ENCODE measurements at regions not wholly inside any gene's neighbourhood (a gene's known extent, or its start where the extent isn't known, plus 50 kb on each side); places are given as distances from the start of the nearest gene placed in this dataset.

- Mint-ChIP-seq H3K27me3 (no peaks in the 10 kb centered on the region), H3K4me1 (no peaks in the 10 kb centered on the region), H3K9me3 (ENCODE audit: insufficient read depth) (no peaks in the 10 kb centered on the region), H3K27ac (no peak overlapping the region), H3K4me3 (no peak overlapping the region)
- WGBS (ENCODE audit: insufficient coverage): no CpG with 5 or more reads among the region's 2 CpGs
- DNase-seq (no peak), ATAC-seq (ENCODE audit: low read depth) (no peak)
- H3K27me3 ChIP-seq (replicated peaks in 1 of 4; ENCODE audit: control extremely low read depth in 1 of 4, control insufficient read depth in 3 of 4, insufficient read depth in 4 of 4, low read length in 3 of 4): no peaks in the 10 kb centered on the region
- no peaks in the 10 kb centered on the region for H4K20me1 ChIP-seq (ENCODE audit: control insufficient read depth, insufficient read depth, low read length, poor library complexity, severe bottlenecking)
- H3K4me1 ChIP-seq (ENCODE audit: control insufficient read depth in 2 of 2, insufficient read depth in 2 of 2, low read length in 2 of 2): no peaks in the 10 kb centered on the region
- no peak overlapping the region for H2AFZ ChIP-seq (ENCODE audit: insufficient read depth, low read depth, low read length, poor library complexity, severe bottlenecking)
- ChIA-PET POLR2A (no interaction called here), CTCF (no interaction called here)
- no peaks in the 10 kb centered on the region for H3K79me2 ChIP-seq (ENCODE audit: control insufficient read depth, insufficient read depth, low read length)
- H3K27ac ChIP-seq (ENCODE audit: low read length in 2 of 2): no peak overlapping the region
- H3K36me3 ChIP-seq (replicated peaks in 1 of 2; ENCODE audit: control extremely low read depth in 1 of 2, control insufficient read depth in 1 of 2, extremely low read depth in 1 of 2, insufficient read depth in 2 of 2, low read length in 1 of 2): no peaks in the 10 kb centered on the region
- no peak overlapping the region for H3K4me2 ChIP-seq (replicated peaks; ENCODE audit: low read depth, low read length, poor library complexity, severe bottlenecking)
- intact Hi-C loops (cut with micrococcal nuclease): no loop called here
- TF ChIP-seq CTCF (IDR thresholded peaks at IDR 0.05): no peak
- no peak for TF ChIP-seq EZH2 (IDR thresholded peaks at IDR 0.05; ENCODE audit: borderline replicate concordance, insufficient read depth, low read depth, low read length, poor library complexity, severe bottlenecking)
- peaks cover 0 to 1% (median 0%) of the 10 kb centered on the region in 3 donors for H3K9me3 ChIP-seq (ENCODE audit: control extremely low read depth in 1 of 3, control insufficient read depth in 2 of 3, insufficient read depth in 1 of 3, low read length in 2 of 3)
- H3K9ac ChIP-seq (ENCODE audit: low read length): no peak overlapping the region
- H3K4me3 ChIP-seq (ENCODE audit: control extremely low read depth in 1 of 5, extremely low read depth in 1 of 5, insufficient read depth in 1 of 5, low read depth in 2 of 5, low read length in 4 of 5): no peak overlapping the region
Observed at GRCh38 chr3:90041995-90042394, 934.6 kb downstream of the EPHA3 start.

GRCh38 chr3:90043287-90043686 lies 935.9 kb downstream of the EPHA3 start:
- Mint-ChIP-seq H3K27me3 (no peaks in the 10 kb centered on the region), H3K4me3 (no peak overlapping the region), H3K9me3 (ENCODE audit: insufficient read depth) (no peaks in the 10 kb centered on the region), H3K4me1 (no peaks in the 10 kb centered on the region), H3K27ac (no peak overlapping the region)
- Histone ChIP-seq H3K9me3 (ENCODE audit: control extremely low read depth in 1 of 3, control insufficient read depth in 2 of 3, insufficient read depth in 1 of 3, low read length in 2 of 3) (peaks cover 0 to 1% (median 0%) of the 10 kb centered on the region in 3 donors), H3K36me3 (replicated peaks in 1 of 2; ENCODE audit: control extremely low read depth in 1 of 2, control insufficient read depth in 1 of 2, extremely low read depth in 1 of 2, insufficient read depth in 2 of 2, low read length in 1 of 2) (no peaks in the 10 kb centered on the region), H2AFZ (ENCODE audit: insufficient read depth, low read depth, low read length, poor library complexity, severe bottlenecking) (no peak overlapping the region), H3K27ac (ENCODE audit: low read length in 2 of 2) (no peak overlapping the region), H3K9ac (ENCODE audit: low read length) (no peak overlapping the region), H3K4me1 (ENCODE audit: control insufficient read depth in 2 of 2, insufficient read depth in 2 of 2, low read length in 2 of 2) (no peaks in the 10 kb centered on the region), H3K79me2 (ENCODE audit: control insufficient read depth, insufficient read depth, low read length) (no peaks in the 10 kb centered on the region), H3K27me3 (replicated peaks in 1 of 4; ENCODE audit: control extremely low read depth in 1 of 4, control insufficient read depth in 3 of 4, insufficient read depth in 4 of 4, low read length in 3 of 4) (no peaks in the 10 kb centered on the region), H4K20me1 (ENCODE audit: control insufficient read depth, insufficient read depth, low read length, poor library complexity, severe bottlenecking) (no peaks in the 10 kb centered on the region), H3K4me2 (replicated peaks; ENCODE audit: low read depth, low read length, poor library complexity, severe bottlenecking) (no peak overlapping the region), H3K4me3 (ENCODE audit: control extremely low read depth in 1 of 5, extremely low read depth in 1 of 5, insufficient read depth in 1 of 5, low read depth in 2 of 5, low read length in 4 of 5) (no peak overlapping the region)
- 60% methylated on average over 1 of the region's 5 CpGs for WGBS (ENCODE audit: insufficient coverage)
- no peak for DNase-seq
- intact Hi-C loops (cut with micrococcal nuclease): no loop called here
- ATAC-seq (ENCODE audit: low read depth): no peak
- CTCF ChIA-PET: interaction anchor here (0.6 kb wide), 1 partner anchor 188 kb away, joined by 4 read pairs; no protein-coding TSS in a partner anchor
- POLR2A ChIA-PET: no interaction called here
- no peak for TF ChIP-seq EZH2 (IDR thresholded peaks at IDR 0.05; ENCODE audit: borderline replicate concordance, insufficient read depth, low read depth, low read length, poor library complexity, severe bottlenecking)
- no peak for TF ChIP-seq CTCF (IDR thresholded peaks at IDR 0.05)
